Left ventricle myocardium inferior (tissue), 1 donor: ENCODE measurements at regions not wholly inside any gene's neighbourhood (a gene's known extent, or its start where the extent isn't known, plus 50 kb on each side); places are given as distances from the start of the nearest gene placed in this dataset.

Experiments used
- DNase-seq: peaks from one replicate; pipeline ENCODE4 v3.0.0-alpha.2; 2020
- H3K27ac ChIP-seq: fragments of 200-600 bp; replicated peaks from 2 replicates; pipeline ENCODE4 v1.8.0; 2021
- H3K27me3 ChIP-seq: fragments of 200-600 bp; 2 replicates; pipeline ENCODE4 v1.8.0; 2021; ENCODE audit warnings: low read depth
- H3K36me3 ChIP-seq: fragments of 200-600 bp; 2 replicates; pipeline ENCODE4 v1.8.0; 2021
- H3K4me1 ChIP-seq: fragments of 200-600 bp; 2 replicates; pipeline ENCODE4 v1.8.0; 2021
- H3K4me3 ChIP-seq: fragments of 200-600 bp; 2 replicates; pipeline ENCODE4 v1.8.0; 2021; ENCODE audit warnings: mild to moderate bottlenecking, moderate library complexity
- H3K9me3 ChIP-seq: fragments of 200-600 bp; replicated peaks from 2 replicates; pipeline ENCODE4 v1.8.0; 2021
- intact Hi-C: fragments of 100-400 bp; cut with micrococcal nuclease; formaldehyde crosslinking; loops from one replicate; pipeline ENCODE4 v1.11.0; 2022
- TF ChIP-seq, protein P1 (sequence below): fragments of 200-600 bp; IDR thresholded peaks from 2 replicates; pipeline ENCODE4 v1.8.0; 2021; ENCODE audit warnings: antibody characterized with exemption, mild to moderate bottlenecking, borderline replicate concordance
- donor health status: DM: no; HTN: yes; CAD: no; lungs with severe emphysema.

DNA sequence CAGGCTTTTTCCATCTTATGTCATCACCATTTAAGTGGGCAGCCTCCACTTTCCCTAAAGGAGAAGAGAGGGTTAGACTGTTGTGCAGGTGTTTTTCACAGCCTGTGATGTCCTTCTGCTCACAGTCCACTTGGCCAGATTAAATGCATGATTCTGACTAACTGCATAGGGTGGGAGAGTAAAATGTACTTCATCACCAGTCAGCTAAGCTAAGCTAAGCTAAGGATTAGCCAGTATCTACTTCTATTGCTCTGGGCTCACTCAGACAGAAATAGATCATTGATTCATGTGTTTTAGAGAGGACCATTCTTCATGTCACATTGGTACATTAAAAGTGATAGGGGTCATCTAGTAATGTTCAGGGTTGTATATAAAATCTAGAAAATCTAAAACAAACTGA is 1013.1 kb downstream of the NTRK3 start:
- no peak for DNase-seq
- Histone ChIP-seq H3K4me3 (no peak overlapping the region), H3K4me1 (no peaks in the 10 kb centered on the region), H3K9me3 (no peaks in the 10 kb centered on the region), H3K27me3 (peaks cover 4% of the 10 kb centered on the region), H3K27ac (no peak overlapping the region), H3K36me3 (no peaks in the 10 kb centered on the region)
- TF ChIP-seq, protein P1, sequence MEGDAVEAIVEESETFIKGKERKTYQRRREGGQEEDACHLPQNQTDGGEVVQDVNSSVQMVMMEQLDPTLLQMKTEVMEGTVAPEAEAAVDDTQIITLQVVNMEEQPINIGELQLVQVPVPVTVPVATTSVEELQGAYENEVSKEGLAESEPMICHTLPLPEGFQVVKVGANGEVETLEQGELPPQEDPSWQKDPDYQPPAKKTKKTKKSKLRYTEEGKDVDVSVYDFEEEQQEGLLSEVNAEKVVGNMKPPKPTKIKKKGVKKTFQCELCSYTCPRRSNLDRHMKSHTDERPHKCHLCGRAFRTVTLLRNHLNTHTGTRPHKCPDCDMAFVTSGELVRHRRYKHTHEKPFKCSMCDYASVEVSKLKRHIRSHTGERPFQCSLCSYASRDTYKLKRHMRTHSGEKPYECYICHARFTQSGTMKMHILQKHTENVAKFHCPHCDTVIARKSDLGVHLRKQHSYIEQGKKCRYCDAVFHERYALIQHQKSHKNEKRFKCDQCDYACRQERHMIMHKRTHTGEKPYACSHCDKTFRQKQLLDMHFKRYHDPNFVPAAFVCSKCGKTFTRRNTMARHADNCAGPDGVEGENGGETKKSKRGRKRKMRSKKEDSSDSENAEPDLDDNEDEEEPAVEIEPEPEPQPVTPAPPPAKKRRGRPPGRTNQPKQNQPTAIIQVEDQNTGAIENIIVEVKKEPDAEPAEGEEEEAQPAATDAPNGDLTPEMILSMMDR = no peak
- intact Hi-C loops = no loop called here

DNA sequence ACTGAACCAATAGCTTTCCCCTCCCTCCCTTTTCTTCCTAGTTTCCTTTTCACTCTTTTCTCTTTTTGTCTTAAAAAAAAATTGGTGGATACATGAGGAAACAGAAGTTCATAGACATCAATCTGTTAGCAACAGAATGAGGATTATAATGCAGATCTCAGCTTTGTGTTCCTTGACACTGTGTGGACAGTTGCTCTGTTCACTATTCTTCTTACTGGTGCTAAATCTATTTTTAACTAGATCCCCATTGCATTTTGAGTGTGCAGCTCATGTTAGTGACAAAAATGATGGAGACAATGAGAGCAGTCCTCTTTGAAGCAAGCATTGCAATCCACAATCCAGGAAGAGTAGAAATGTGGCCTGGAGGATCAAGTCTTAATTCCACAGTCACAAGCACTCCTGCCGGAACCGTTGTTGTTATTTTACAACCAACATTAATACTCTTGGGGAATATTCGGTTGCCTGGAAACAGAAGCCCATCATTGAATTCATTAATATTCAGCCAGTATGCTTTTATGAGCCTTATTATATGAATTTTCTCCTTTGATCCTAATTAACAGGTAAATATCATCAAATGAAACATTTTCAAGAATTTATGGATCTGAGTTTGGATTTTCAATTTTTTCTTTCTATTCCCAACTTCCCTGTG is 1016.8 kb downstream of the NTRK3 start:
- DNase-seq = no peak
- no peaks in the 10 kb centered on the region for H3K36me3 ChIP-seq
- no peak overlapping the region for H3K27ac ChIP-seq
- no peak overlapping the region for H3K4me3 ChIP-seq
- no peaks in the 10 kb centered on the region for H3K4me1 ChIP-seq
- H3K27me3 ChIP-seq = peaks cover 6% of the 10 kb centered on the region
- TF ChIP-seq, protein P1 = no peak
- intact Hi-C loops = no loop called here
- H3K9me3 ChIP-seq = no peaks in the 10 kb centered on the region

DNA sequence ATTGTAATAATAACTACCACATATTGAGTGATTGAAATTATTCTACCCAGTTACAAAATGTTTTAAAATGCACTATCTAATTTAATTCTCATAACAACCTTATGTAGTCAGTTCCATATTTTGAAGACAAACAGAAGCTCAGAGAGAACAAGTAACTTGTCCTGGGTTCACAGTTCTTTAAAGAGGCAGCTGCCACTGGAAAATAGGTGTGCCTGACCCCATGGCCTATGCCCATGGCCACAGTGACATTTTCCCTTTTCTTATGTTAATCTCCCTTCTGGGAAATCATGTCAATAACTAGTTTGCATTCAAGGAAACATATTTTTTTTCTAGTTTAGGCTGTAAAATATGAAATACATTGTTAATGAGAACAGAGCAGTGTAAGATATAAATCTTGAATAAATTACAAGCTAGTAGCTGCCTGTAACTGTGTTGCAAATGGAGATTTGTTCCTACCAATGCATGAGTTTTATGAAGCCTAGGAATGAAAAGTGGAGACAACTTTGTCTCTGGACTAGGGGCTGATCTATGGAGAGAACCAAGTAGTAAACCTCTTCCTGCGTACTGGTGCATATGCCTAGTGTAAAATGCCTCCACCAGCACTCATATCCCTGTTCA is 1018.0 kb downstream of the NTRK3 start:
- intact Hi-C loops = no loop called here
- TF ChIP-seq, protein P1 = no peak
- H3K27me3 ChIP-seq = peaks cover 6% of the 10 kb centered on the region
- H3K9me3 ChIP-seq = no peaks in the 10 kb centered on the region
- H3K36me3 ChIP-seq = no peaks in the 10 kb centered on the region
- H3K27ac ChIP-seq = no peak overlapping the region
- H3K4me1 ChIP-seq = no peaks in the 10 kb centered on the region
- no peak overlapping the region for H3K4me3 ChIP-seq
- DNase-seq = no peak

DNA sequence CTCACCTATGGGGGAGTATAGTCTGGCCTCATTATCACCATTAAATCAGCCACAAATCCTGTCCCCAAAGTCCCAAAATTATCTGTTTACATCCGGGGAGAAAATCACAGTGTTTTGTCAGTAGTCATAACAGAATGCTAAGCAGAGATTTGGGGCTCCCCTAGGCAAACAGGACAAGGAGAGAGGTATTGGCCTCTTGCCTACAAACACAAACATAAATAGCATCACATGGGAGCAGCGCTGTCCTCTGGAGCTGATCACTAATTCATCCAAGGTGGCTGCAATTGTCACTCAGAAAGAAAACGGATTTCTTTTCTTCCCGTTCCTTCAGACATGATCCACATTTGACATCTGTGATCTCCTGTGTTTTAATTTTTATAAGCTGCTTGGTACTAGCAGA is 1028.1 kb downstream of the NTRK3 start:
- no peaks in the 10 kb centered on the region for H3K36me3 ChIP-seq
- H3K27ac ChIP-seq = no peak overlapping the region
- intact Hi-C loops = no loop called here
- no peak for DNase-seq
- TF ChIP-seq, protein P1 = no peak
- no peaks in the 10 kb centered on the region for H3K27me3 ChIP-seq
- H3K4me1 ChIP-seq = no peaks in the 10 kb centered on the region
- H3K4me3 ChIP-seq = no peak overlapping the region
- peaks cover 9% of the 10 kb centered on the region for H3K9me3 ChIP-seq

DNA sequence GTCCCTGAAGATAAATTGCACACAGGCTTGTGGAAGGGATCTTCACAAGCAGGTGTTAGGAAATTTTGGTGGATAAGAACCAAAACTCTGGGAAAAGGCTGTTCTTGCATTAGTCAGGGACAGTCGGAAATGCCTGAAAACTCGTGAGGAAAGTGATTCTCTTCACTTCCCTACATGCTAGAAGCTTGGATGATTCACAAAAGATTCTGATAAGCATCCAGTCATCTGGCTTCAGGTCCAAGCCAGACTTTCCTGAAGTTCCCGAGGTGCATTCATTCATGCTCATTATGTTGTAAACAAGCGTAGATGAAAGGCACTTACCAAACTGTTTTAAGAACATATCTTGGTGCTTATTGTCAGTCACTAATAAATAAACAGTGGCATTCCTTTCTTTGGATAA is 1028.7 kb downstream of the NTRK3 start:
- TF ChIP-seq, protein P1 = no peak
- no peaks in the 10 kb centered on the region for H3K4me1 ChIP-seq
- H3K36me3 ChIP-seq = no peaks in the 10 kb centered on the region
- intact Hi-C loops = no loop called here
- H3K27me3 ChIP-seq = no peaks in the 10 kb centered on the region
- peaks cover 9% of the 10 kb centered on the region for H3K9me3 ChIP-seq
- no peak overlapping the region for H3K4me3 ChIP-seq
- DNase-seq = no peak
- H3K27ac ChIP-seq = no peak overlapping the region
